IPS-NIHi7 (cell line): ENCODE measurements at regions not wholly inside any gene's neighbourhood (a gene's known extent, or its start where the extent isn't known, plus 50 kb on each side); places are given as distances from the start of the nearest gene placed in this dataset.

Experiments
- DNase-seq: peaks from one replicate; pipeline ENCODE4 v3.0.0; 2012; ENCODE audit warnings: mixed read lengths; ENCODE audit errors: extremely low spot score

DNA sequence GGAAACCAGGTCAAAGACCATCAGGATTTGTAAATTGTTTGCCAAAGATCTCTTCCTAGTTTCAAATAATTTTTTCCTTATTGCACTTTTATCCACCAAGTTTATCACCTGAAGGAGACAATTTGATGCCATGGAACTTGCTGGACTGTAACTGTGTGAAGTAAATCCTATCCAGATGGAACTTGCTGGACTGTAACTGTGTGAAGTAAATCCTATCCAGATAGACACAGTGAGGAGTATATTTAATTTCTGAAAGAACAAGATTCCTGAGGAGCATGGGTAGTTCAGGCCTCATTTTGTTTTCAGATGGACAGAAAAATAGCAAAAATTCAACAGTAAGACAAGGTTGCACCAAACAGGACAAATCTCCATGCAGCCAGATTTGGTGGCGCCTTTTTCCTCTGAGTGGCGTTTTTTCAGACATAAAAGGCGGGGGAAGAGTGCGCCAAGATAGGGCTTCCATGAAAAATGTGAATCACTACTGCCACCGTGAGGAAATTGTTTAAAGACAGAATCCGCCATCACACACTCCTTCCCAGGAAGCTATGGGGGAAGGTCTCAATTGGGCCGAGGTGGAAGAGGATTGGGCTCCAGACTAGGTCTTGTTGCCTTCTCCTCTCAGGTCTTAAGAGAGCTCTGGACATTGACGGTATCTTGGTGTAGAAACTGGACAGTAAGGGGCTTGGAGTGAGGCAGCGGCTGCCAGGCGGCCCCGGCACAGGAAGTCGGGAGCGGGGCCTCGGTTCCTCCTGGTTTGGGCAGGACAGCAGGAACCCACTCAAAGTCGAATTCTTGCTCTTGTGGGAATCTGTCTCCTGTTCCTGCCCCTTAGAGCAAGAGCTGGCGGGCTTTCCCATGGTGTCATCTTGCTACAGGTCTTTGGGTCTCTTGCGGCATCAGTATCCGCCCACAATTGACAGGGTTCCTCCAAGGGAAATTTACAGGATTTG, 234.7 kb downstream of the OR13H1 start:
- DNase-seq, result no peak

DNA sequence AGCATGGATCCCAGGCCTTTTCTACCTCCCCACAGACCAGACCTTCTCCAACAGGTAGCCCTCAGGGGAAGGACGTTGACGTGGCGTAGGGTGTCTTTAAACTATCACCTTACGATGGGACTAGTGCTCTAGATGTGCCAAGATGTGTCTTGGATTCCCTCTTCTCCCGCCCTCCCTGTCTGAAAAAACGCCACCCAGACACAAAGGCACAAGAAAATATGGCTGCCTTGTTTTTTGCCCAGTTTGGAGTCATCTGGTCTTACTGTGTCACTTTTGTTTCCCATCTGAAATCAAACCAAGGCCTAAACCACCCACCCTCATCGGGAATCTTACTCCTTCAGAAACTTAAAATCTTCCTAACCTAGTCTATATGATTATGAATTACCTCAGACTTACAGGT, 235.4 kb downstream of the OR13H1 start:
- no peak for DNase-seq

DNA sequence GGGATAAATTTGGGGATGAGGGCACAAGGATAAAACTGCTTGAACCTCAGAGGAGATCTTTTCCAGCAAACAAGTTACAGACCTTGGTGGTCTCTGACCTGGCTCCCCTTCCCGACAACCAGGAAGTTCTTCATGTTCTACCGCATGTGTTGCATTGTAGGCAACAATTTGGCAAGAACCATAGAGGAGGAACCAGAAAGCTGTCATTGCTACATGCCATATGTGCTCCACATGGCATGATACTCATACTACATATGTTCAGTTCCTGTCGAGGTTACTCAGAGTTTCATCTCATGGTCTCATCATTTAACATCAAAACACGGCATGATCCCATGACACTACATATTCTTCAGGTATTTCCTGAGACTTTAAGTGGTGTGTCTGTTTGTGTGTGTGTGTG, 235.9 kb downstream of the OR13H1 start:
- DNase-seq, result no peak

DNA sequence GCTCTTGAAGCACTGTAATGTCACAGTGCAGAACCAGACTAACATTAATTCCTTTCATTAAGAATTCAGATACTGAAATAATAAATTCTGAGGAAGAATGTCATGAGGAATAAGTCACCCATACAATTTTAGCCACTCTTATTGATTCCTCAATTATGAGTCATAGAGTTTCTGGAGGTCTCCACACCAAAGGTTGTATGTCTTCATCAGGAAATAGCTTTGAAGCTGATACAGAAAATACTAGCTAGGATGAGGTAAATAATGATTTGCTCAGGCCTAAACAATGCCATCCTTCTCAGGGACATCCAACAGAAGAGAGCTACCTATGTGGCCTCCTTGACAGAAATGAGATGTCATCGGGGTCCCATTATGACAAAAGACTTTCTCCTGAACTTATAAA, 238.8 kb downstream of the OR13H1 start:
- no peak for DNase-seq

DNA sequence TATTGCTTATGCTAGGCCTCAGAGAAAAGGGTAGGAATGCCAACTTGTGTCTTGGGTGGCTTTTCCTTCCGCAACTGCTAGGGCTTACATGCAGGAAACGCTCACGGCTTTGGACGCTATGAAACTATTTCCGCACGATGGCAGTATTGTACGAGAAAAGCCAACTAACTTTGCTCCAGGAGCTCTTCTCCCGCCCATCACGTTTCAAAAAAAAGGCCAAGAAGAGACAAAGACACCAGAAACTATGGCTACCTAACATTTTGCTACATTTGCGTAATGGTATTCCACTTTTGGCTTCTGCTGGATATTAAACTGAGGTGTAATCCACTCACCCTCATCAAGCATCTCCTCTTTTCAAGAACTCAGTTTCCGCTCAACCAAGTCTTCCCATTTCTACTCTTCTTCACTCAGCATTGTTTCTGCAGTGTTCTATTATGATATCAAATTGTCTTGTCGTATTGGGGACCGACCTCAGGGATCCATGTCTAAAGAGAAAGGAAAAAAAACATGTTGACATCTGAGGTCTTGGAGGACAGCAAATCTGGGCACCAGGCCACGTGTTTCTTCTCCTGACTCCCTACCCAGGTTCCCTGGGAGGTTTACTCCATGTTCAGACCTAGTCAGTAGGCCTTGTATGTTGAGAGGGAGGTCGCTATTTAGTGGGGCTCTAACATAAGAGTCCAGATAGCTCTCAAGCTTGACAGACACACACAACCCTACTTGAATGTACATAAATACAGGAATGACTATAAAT, 239.4 kb upstream of the STK26 start:
- DNase-seq, result no peak

DNA sequence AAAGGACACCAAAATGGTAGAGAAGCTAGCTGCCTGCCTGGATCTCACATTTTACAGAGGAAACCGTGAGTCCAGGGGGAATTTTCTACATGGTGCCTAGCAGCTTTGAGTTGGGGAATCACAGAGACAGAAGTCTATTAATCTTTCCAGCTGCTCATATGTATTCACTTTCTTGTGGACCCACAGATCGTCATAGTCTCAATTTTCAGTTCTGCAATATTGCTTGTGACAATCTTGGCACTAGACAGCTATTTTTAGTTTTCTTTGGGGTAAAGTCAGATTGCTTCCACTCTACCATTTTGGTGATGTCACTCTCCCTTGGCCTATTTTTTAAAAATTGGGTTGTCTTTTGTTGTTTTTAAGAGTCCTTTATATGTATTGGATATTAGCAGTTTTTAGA, 233.4 kb upstream of the STK26 start:
- no peak for DNase-seq

DNA sequence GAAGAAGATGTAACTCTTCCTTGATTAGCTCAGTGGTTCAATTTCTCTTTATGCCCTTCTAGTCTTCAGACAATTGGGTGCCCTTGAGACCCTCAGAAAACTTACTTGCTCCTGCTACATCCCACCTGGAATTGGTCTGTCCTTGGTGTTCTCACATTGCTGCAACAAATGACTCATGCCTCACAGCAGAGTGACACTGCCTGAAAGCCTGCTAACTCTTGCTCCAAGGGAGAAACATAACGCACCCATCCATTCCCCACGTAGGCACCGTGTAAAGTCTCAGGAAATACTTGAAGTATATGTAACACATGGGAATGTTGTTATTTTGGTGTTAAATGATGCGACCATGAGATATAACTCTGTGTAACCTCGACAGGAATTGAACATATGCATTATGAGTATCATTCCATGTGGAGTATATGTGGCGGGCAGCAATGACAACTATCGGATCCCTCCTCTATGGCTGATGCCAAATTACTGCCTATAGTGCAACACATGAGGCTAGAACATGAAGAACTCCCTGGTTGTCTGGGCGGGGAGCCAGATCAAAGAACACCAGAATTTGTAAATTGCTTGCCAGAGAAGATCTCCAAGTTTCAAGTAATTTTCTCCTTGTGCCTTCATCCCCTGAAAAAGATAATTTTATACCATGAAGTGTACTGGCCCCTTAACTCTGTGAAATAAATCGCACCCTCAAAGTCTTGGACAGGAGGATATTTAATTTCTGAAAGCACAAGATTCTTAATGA, 231.3 kb upstream of the STK26 start:
- DNase-seq, result no peak

DNA sequence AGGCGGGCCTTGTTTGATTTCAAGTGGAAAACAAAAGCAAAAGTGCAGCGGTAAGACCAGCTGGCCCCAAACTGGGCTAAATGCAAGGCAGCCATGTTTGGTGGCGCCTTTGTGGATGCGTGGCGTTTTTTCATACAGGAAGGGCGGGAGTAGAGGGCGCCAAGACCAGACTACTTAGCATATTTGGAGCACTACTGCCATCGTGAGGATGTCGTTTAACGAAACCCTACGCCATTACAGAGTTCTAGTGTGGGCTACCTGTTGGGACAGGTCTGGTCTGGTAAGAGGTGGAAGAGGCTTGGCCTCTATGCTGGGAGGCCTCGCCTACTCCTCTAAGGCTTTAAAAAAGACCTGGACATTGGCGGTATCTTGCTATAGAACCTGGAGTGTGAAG, 230.7 kb upstream of the STK26 start:
- DNase-seq, result no peak

DNA sequence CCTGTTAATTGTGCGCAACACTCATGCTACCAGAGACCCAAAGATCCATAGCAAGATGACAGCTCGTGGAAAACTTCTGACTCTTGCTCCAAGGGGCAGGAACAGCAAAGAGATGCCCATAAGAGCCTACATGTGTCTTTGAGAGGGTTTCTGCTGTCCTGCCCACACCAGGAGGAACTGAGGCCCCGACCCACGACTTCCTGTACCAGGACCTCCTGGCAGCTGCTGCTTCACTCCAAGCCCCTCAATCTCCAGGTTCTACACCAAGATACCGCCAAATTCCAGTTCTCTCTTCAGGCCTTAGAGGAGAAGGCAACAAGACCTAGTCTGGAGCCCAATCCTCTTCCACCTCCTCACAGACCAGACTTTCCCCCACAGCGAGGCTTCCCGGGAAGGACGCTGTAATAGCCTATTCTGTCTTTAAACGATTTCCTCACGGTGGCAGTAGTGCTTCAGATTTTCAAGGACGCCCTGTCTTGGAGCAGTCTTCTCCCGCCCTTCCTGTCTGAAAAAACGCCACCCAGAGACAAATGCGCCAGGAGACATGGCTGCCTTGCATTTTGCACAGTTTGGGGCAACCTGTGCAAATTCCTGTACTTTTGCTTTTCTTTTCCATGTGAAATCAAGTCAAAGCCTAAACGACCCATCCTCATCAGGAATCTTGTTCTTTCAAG, 230.2 kb upstream of the STK26 start:
- no peak for DNase-seq

DNA sequence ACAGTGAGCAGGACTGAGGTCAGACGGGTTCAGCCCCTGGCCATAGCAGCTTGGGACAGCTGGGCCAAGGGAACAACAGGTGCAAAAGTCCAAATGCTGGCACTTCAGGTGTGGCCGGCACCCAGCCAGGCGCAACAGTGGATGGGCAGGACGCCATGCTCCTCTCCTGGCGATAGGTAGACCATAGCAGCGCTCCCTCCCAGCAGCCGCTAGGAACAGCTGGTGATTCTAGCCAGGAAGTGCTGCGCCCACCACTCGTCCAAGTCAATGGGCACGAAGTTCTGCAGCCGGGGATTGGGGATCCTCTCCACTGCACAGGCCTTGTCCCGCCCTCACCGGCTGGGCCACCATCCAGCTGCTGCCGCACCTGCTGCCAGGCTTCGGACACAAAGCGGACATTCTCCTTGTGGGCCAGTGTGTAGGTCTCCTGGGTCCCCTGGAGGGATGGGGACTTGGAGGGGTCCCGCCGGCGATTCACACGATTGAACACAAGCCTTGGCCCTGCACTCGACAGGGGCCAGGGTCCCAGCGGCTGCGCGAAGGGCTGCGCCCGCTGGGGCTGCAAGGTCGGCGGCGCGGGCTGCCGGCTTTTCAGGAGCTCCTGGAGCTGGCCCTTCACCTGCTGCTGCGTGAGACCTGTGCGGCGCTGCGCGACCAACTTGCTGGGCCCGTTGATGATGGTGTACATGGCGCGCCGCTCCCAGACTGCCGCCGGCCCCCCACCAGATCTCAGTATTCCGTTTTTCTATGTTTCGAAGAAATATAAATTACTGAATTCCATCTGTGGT, 227.5 kb upstream of the STK26 start:
- no peak for DNase-seq

DNA sequence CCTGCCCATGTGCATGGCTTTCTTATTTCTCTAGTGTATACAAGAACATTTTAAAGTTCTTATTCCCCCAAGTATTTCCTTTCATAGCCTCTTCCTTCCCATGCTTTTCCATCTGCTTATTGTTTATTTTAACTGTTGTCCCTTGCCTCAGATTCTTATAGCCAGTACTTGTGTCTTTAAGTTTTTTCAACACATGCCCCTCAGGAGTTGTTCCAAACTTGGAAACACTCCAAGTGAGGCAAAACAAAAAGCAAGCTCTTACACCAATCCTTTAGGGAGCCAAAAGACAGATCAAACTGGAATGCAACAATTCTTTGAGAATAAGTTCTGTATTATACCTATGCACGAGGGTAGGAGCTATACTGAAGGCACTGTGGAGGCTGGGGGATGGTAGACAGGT, 222.0 kb upstream of the STK26 start:
- DNase-seq, result no peak

DNA sequence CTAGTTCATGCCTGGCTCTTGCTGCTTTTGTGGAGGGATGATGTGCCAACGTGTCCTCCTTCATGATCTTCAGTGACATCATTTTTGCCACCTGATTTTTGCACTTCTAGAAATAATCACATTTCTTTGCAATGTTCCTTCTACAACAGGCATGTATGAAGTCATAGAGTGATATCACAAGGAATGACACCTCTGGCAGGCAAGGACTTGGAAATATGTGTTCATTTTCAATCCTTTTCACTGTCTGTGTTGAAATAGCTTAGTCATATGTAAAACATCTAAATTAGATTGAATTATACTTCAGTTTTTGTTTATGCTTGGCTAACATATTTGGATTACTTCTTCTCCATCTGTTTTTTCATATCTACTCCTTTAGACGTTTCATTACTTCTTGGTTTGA, 221.2 kb upstream of the STK26 start:
- no peak for DNase-seq

DNA sequence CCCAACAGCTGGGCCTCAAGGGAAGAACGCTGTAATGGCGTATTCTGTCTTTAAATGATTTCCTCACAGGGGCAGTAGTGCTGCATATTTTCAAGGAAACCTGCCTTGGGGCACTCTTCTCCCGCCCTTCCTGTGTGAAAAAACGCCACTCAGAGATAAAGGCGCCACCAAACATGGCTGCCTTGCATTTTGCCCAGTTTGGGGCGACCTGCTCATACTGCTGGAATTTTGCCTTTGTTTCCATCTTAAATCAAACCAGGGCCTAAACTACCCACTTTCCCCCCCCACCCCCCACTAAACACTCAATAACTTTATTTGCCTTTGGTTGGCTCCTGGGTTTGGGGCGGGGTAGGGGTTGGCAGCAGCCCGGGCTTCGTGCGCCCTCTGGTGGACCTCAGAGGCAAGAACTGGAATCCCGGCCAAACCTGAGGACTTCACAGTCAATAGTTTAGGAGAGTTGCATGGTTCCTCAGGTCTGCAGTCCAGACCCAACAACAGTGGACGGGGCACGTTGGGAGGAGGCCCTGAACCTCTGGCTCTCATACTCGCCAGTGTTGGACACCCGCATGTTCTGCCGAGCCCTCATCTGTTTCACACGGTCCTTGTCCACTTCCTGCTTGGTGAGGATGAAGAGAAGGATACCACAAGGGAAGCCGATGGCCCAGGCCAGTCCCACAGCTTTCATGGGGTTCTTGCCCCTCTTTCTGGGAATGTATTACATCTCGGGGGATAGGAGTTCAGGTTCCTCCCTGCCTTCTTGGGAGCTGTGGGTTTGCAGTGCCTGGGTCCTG, 220.1 kb upstream of the STK26 start:
- DNase-seq, result peak; percentile 71

DNA sequence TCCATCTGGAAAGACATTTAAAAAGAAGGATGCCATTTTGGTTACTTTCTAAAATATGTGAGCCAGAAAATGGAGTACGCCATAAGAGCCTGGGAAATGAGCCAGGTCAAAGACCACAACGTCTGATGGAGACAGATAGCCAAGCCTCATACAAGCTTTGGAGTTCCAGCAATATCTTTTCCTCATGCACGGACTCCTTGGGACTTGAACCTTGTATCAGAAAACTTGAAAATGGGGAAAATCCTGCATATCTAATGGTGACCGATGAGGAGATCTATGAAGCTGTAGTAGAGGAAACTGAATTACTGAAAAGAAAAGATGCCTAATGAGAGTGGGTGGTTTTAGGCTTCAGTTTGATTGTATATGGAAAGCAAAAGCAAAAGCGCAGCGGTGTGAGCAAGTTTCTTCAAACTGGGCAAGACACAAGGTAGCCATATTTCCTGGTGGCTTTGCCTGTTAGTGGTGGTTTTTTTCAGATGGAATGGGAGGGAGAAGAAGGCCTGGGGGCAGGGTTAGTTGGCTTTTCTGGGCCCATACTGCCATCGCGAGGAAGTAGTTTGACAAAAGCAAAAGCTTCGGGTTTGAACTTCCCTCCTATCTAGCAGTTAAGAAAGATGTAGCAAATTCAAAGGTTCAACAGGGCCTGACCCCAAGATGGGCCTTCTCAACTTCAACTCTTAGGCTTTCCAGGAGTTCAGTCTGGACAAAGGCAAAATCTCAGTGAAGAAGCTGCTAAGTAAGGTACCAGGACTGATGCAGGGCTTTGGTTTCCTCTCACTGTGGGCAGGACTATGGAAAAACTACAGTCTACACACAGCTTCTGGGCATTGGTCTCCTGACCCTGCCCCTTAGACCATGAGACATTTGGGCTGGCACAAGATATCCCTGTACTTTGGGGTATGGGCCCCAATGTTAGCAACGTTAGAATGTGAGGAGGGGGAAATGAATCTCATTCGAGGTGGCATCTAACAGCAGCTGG, 210.0 kb upstream of the STK26 start:
- DNase-seq, result no peak

DNA sequence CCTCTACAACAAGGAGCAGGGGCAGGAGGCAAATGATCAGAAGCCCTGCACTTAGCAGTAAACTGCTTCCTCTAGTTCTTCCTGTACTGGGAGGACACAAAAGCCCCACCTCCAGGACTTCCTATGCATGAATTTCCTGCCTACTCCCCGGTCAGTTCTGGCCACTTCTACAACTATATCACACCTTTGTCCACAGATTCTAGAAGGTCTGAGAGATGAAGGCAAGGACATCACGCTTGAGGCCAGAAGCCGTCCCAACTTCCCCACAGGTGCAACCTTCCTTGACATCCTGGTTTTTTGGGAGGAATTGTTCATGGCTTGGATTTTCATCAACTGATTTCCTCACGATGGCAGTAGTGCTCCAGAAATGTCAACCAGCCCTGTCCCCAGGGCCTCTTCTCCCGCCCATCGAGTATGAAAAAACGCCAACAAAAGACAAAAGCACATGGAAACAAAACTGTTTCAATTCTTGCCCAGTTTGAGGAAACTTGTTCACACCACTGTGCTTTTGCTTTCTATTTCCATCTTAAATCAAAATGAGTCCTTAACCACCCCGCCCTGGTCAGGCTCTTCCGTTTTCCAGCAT, 206.5 kb upstream of the STK26 start:
- no peak for DNase-seq

DNA sequence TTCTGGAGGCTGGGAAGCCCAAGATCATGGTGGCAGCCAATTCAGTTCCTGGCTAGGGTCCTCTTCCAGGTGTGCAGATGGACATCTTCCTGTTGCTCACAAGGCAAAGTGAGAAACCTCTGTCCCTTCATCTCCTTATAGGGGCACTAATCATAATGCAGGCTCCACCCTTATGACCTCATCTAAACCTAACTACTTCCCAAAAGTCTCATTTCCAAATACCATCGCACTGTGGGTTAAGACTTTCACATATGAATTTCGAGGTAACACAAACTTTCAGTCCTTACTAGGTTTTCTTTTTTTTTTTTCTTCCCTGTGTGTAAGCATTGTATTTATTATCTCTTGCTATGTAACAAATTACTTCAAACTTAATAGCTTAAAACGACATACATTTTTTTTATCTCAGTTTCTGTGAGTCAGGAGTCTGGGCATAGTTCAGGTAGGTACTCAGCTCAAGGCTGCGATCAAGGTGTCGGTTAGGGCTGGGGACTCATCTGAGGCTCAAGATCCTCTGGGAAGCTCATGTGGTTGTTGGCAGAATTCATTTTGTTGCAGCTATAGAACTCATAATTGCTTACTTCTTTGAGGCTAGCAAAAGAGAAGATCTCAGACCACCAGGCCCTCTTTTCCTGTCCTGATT, 204.7 kb upstream of the STK26 start:
- DNase-seq, result no peak

DNA sequence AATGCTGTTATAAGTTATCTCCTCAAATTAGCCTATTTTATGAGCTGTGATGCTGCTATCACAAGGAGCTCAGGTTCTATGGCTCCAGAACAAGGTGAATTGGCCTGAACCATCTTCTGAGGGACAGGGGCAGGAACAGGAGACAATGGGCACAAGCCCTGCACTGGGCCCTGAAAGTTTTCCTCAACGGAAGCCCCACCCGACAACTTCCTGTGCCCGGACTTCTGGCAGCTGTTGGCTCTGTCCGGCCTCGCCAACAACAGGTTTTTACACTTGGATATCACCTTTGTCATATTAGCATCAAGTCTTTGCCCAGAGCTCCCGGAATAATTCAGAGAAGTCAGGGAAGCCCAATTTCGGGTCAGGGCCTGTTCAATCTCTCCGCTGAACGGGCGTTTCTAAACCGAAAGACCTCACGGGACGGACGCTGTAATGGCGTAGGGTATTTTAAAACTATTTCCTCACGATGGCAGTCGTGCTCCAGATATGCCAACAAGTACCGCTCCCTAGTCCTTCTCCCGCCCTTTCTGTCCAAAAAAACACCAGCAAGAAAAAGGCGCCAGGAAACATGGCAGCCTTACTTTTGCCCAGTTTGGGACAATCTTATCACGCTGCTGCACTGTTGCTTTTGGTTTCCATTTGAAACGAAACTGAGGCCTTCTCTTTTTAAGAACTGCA, 201.0 kb upstream of the STK26 start:
- DNase-seq, result no peak

DNA sequence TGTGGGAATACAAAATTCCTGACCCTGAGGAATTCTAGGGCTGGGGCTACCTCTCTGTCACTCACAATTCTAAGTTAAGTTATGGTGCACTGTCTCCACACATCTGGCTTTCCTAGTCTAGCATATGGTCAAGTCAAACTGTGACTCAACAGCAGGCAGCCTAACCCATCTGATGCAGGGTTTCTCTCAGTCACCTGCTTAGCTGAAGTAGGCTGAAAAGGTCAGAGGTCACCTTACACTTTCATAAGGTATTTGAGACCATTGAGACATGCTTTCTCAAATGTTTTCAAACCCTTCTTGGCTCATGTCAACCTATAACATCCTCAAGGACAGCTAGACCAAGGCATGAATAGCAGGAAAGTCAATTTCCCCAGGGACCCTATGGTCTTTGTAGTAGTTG, 196.5 kb upstream of the STK26 start:
- DNase-seq, result no peak
